MCF 10A (cell line): ENCODE measurements at regions not wholly inside any gene's neighbourhood (a gene's known extent, or its start where the extent isn't known, plus 50 kb on each side); places are given as distances from the start of the nearest gene placed in this dataset.
"Not testable (repeated sequence)": the region's sequence is repeated elsewhere in the genome, so short reads cannot be mapped to it uniquely, and the experiment has no call there.

Source experiments
- BruUV-seq: library from RNA; stranded (reverse); fragments of 400-500 nt; replicated peaks from 2 replicates; lab custom pipeline; 2021; lab: Mats Ljungman, UMichigan
- CTCF ChIA-PET: fragments of 300-600 bp; sonication (Branson Sonifier 250); formaldehyde crosslinking; extraction: SDS; loops from one replicate; lab custom pipeline; 2021; ENCODE audit warnings: antibody characterized with exemption, inconsistent platforms; lab: Yijun Ruan, JAX
- POLR2A ChIA-PET: fragments of 300-600, 350-650 bp; sonication (Branson Sonifier 250); formaldehyde crosslinking; extraction: SDS; loops from one replicate; lab custom pipeline; 2020; ENCODE audit warnings: antibody characterized with exemption, inconsistent platforms; lab: Yijun Ruan, JAX
- DNase-seq: peaks from one replicate; pipeline ENCODE4 v3.0.0-alpha.2; 2018; ENCODE audit not compliant: unreplicated experiment
- H3K27ac Mint-ChIP-seq: one replicate; pipeline ENCODE4 v1.8.0; 2022; ENCODE audit warnings: mild to moderate bottlenecking, low read depth, mixed read lengths; ENCODE audit not compliant: unreplicated experiment
- H3K27me3 Mint-ChIP-seq: one replicate; pipeline ENCODE4 v1.8.0; 2022; ENCODE audit warnings: mixed read lengths; ENCODE audit not compliant: insufficient read depth, unreplicated experiment
- H3K36me3 Mint-ChIP-seq: one replicate; pipeline ENCODE4 v1.8.0; 2022; ENCODE audit warnings: mild to moderate bottlenecking, moderate library complexity, mixed read lengths; ENCODE audit not compliant: insufficient read depth, unreplicated experiment
- H3K4me1 Mint-ChIP-seq: one replicate; pipeline ENCODE4 v1.8.0; 2022; ENCODE audit warnings: mixed read lengths; ENCODE audit not compliant: insufficient read depth, unreplicated experiment
- H3K4me3 Mint-ChIP-seq: one replicate; pipeline ENCODE4 v1.8.0; 2022; ENCODE audit warnings: mild to moderate bottlenecking, moderate library complexity, mixed read lengths; ENCODE audit not compliant: unreplicated experiment
- H3K9me3 Mint-ChIP-seq: one replicate; pipeline ENCODE4 v1.8.0; 2022; ENCODE audit warnings: mixed read lengths; ENCODE audit not compliant: unreplicated experiment
- intact Hi-C: fragments of 100-400 bp; cut with micrococcal nuclease; formaldehyde crosslinking; loops from 2 replicates; pipeline ENCODE4 v1.14.1; 2022

GRCh38 chr6:170738263-170738662 lies 153.8 kb upstream of the PDCD2 start:
- H3K9me3 Mint-ChIP-seq, H3K4me3 Mint-ChIP-seq, CTCF ChIA-PET, H3K36me3 Mint-ChIP-seq, H3K4me1 Mint-ChIP-seq, intact Hi-C loops, BruUV-seq, DNase-seq, H3K27me3 Mint-ChIP-seq, POLR2A ChIA-PET, H3K27ac Mint-ChIP-seq: not testable (repeated sequence)

DNA sequence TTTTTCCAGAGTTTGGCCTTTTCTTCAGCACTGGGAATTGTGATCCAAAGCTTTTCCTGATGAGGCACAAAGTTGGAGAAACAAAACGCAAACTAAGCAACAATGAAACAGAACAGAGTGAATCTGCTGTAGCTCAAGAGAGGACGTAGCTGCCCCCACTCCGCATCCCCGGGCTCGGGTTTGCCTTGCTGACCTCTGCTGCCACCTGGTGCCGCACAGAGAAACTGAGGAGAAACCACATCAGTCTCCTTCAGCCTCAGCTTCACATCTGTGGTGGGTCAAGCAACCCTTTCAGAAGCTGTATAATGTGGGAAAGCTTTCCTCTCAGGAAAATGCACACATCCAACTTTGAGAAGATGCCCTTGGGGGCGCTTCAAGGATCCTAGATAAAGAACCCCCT lies 151.9 kb upstream of the PDCD2 start:
- H3K4me1 Mint-ChIP-seq, intact Hi-C loops, H3K36me3 Mint-ChIP-seq: not testable (repeated sequence)

GRCh38 chr6:170717082-170717481 lies 132.6 kb upstream of the PDCD2 start:
- H3K27ac Mint-ChIP-seq, DNase-seq, H3K4me1 Mint-ChIP-seq, H3K4me3 Mint-ChIP-seq, CTCF ChIA-PET, H3K27me3 Mint-ChIP-seq, BruUV-seq, intact Hi-C loops, POLR2A ChIA-PET, H3K9me3 Mint-ChIP-seq, H3K36me3 Mint-ChIP-seq: not testable (repeated sequence)

More for the DNA sequence above, 151.9 kb upstream of the PDCD2 start:
- H3K4me3 Mint-ChIP-seq, H3K27me3 Mint-ChIP-seq, H3K27ac Mint-ChIP-seq, BruUV-seq, DNase-seq, POLR2A ChIA-PET, H3K9me3 Mint-ChIP-seq: not testable (repeated sequence)
- CTCF ChIA-PET = interaction anchor here (0.6 kb wide), 2 partner anchors 185 to 206 kb away, joined by 5 read pairs; no protein-coding TSS in a partner anchor

DNA sequence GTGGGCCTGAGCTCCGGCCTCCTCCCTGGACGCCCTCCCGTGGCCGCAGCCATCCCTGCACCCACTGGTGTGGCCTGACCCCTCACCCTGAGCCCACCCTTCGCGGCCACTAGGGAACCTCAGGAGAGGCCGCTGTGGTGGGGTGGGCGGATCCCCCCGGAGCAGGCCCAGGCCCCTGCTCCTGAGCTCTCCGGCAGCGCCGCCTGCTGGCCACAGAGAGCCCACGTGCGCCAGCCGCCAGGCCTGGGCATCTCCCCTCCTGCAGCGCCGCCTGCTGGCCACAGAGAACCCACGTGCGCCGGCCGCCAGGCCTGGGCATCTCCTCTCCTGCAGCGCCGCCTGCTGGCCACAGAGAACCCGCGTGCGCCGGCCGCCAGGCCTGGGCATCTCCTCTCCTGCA lies 128.3 kb upstream of the PDCD2 start:
- H3K4me1 Mint-ChIP-seq, CTCF ChIA-PET, BruUV-seq, DNase-seq, POLR2A ChIA-PET, H3K27ac Mint-ChIP-seq, H3K27me3 Mint-ChIP-seq, H3K36me3 Mint-ChIP-seq, intact Hi-C loops, H3K4me3 Mint-ChIP-seq, H3K9me3 Mint-ChIP-seq: not testable (repeated sequence)

GRCh38 chr6:170700178-170700577 lies 115.7 kb upstream of the PDCD2 start:
- CTCF ChIA-PET, H3K27me3 Mint-ChIP-seq, POLR2A ChIA-PET, H3K36me3 Mint-ChIP-seq, H3K27ac Mint-ChIP-seq, intact Hi-C loops, H3K4me1 Mint-ChIP-seq, DNase-seq, BruUV-seq, H3K9me3 Mint-ChIP-seq, H3K4me3 Mint-ChIP-seq: not testable (repeated sequence)
